H9 (cell line): ENCODE measurements at regions not wholly inside any gene's neighbourhood (a gene's known extent, or its start where the extent isn't known, plus 50 kb on each side); places are given as distances from the start of the nearest gene placed in this dataset.

Experiments used
- DNase-seq: peaks from one replicate; pipeline ENCODE4 v3.0.0-alpha.2; 2017
- H2AFZ ChIP-seq: one replicate; pipeline ENCODE4 v1.6.1; 2013; ENCODE audit warnings: mild to moderate bottlenecking, low read length, control low read depth, moderate library complexity
- H2AK5ac ChIP-seq: 2 replicates; pipeline ENCODE4 v1.6.1; 2013; ENCODE audit warnings: low read length, control low read depth, mixed read lengths; ENCODE audit not compliant: insufficient read length
- H2BK120ac ChIP-seq: one replicate; pipeline ENCODE4 v1.6.1; 2013; ENCODE audit warnings: low read depth, mild to moderate bottlenecking, low read length, control low read depth, inconsistent platforms; ENCODE audit not compliant: poor library complexity, severe bottlenecking
- H2BK12ac ChIP-seq: 2 replicates; pipeline ENCODE4 v1.6.1; 2013; ENCODE audit warnings: low read length, control low read depth, mixed read lengths, low read depth; ENCODE audit not compliant: insufficient read length
- H2BK15ac ChIP-seq: 2 replicates; pipeline ENCODE4 v1.6.1; 2013; ENCODE audit warnings: low read depth, low read length, control low read depth
- H2BK20ac ChIP-seq: one replicate; pipeline ENCODE4 v1.6.1; 2013; ENCODE audit warnings: low read depth, mild to moderate bottlenecking, low read length, control low read depth, inconsistent platforms; ENCODE audit not compliant: poor library complexity, severe bottlenecking
- H2BK5ac ChIP-seq: 2 replicates; pipeline ENCODE4 v1.6.1; 2013; ENCODE audit warnings: low read length, control low read depth, mixed read lengths; ENCODE audit not compliant: insufficient read length
- H3K14ac ChIP-seq: 2 replicates; pipeline ENCODE4 v1.6.1; 2013; ENCODE audit warnings: low read length, control low read depth; ENCODE audit not compliant: insufficient read depth
- H3K18ac ChIP-seq: 2 replicates; pipeline ENCODE4 v1.6.1; 2013; ENCODE audit warnings: low read depth, mild to moderate bottlenecking, mixed read lengths, low read length, control low read depth; ENCODE audit not compliant: insufficient read length
- H3K23ac ChIP-seq: 2 replicates; pipeline ENCODE4 v1.6.1; 2013; ENCODE audit warnings: low read length, control low read depth, mixed read lengths, low read depth; ENCODE audit not compliant: insufficient read length
- H3K23me2 ChIP-seq: 2 replicates; pipeline ENCODE4 v1.6.1; 2013; ENCODE audit warnings: low read depth, mild to moderate bottlenecking, mixed read lengths, low read length, control low read depth; ENCODE audit not compliant: insufficient read length, poor library complexity, severe bottlenecking
- H3K27ac ChIP-seq: 2 replicates; pipeline ENCODE4 v1.5.1; 2013; ENCODE audit warnings: low read length, control low read depth, mixed read lengths, low read depth; ENCODE audit not compliant: insufficient read length
- H3K27me3 ChIP-seq: 2 replicates; pipeline ENCODE4 v1.6.1; 2013; ENCODE audit warnings: low read length, control low read depth, inconsistent platforms; ENCODE audit not compliant: insufficient read depth
- H3K4ac ChIP-seq: 2 replicates; pipeline ENCODE4 v1.6.1; 2013; ENCODE audit warnings: low read depth, mild to moderate bottlenecking, control low read depth, inconsistent platforms, low read length, moderate library complexity
- H3K4me1 ChIP-seq: 2 replicates; pipeline ENCODE4 v1.6.1; 2013; ENCODE audit warnings: low read length, control low read depth, inconsistent platforms; ENCODE audit not compliant: insufficient read depth
- H3K4me2 ChIP-seq: 2 replicates; pipeline ENCODE4 v1.6.1; 2013; ENCODE audit warnings: low read length, control low read depth, mixed read lengths; ENCODE audit not compliant: insufficient read length, insufficient read depth
- H3K56ac ChIP-seq: 2 replicates; pipeline ENCODE4 v1.6.1; 2013; ENCODE audit warnings: low read depth, mild to moderate bottlenecking, mixed read lengths, low read length, control low read depth; ENCODE audit not compliant: insufficient read length
- H3K79me1 ChIP-seq: 2 replicates; pipeline ENCODE4 v1.6.1; 2013; ENCODE audit warnings: low read depth, mild to moderate bottlenecking, moderate library complexity, low read length, control low read depth, inconsistent platforms; ENCODE audit not compliant: insufficient read depth, poor library complexity, severe bottlenecking
- H3K79me2 ChIP-seq: 2 replicates; pipeline ENCODE4 v1.6.1; 2013; ENCODE audit warnings: low read length, control low read depth, inconsistent platforms; ENCODE audit not compliant: insufficient read depth
- H3K9ac ChIP-seq: 2 replicates; pipeline ENCODE4 v1.6.1; 2013; ENCODE audit warnings: low read length, control low read depth, mixed read lengths; ENCODE audit not compliant: insufficient read length; ENCODE audit errors: extremely low read depth
- H3K9me3 ChIP-seq: one replicate; pipeline ENCODE4 v1.6.1; 2013; ENCODE audit warnings: low read depth, low read length, inconsistent platforms; ENCODE audit not compliant: control insufficient read depth
- H3T11ph ChIP-seq: one replicate; pipeline ENCODE4 v1.6.1; 2013; ENCODE audit warnings: mild to moderate bottlenecking, low read length, control low read depth, inconsistent platforms
- H4K20me1 ChIP-seq: one replicate; pipeline ENCODE4 v1.6.1; 2013; ENCODE audit not compliant: control insufficient read depth, insufficient read length, insufficient read depth
- H4K5ac ChIP-seq: 2 replicates; pipeline ENCODE4 v1.6.1; 2013; ENCODE audit warnings: low read depth, mild to moderate bottlenecking, mixed read lengths, low read length, control low read depth; ENCODE audit not compliant: insufficient read length
- H4K8ac ChIP-seq: replicated peaks from 2 replicates; pipeline ENCODE4 v1.6.1; 2013; ENCODE audit warnings: low read length, control low read depth, mixed read lengths, low read depth; ENCODE audit not compliant: insufficient read length
- H4K91ac ChIP-seq: 2 replicates; pipeline ENCODE4 v1.6.1; 2013; ENCODE audit warnings: low read depth, mild to moderate bottlenecking, moderate library complexity, mixed read lengths, low read length, control low read depth; ENCODE audit not compliant: insufficient read length
- H3K27ac Mint-ChIP-seq, 3 experiments: 2 replicates in 2 of 3; 3 replicates in 1 of 3; pipeline ENCODE4 v1.8.0; 2020 to 2021; ENCODE audit warnings: mixed read lengths in 3 of 3, mild to moderate bottlenecking in 1 of 3, moderate library complexity in 1 of 3
- H3K27me3 Mint-ChIP-seq: 2 replicates; pipeline ENCODE4 v1.8.0; 2021; ENCODE audit warnings: low read depth, mild to moderate bottlenecking, moderate library complexity, mixed read lengths
- H3K36me3 Mint-ChIP-seq, 3 experiments: 2 replicates in 2 of 3; 3 replicates in 1 of 3; pipeline ENCODE4 v1.8.0; 2020 to 2021; ENCODE audit warnings: low read depth in 3 of 3, mixed read lengths in 3 of 3; ENCODE audit not compliant: insufficient read depth in 1 of 3
- H3K4me1 Mint-ChIP-seq, 2 experiments: 2 replicates each; pipeline ENCODE4 v1.8.0; 2020; ENCODE audit warnings: mixed read lengths in 2 of 2
- H3K4me3 Mint-ChIP-seq, 2 experiments: 2 replicates in 1 of 2; 3 replicates in 1 of 2; pipeline ENCODE4 v1.8.0; 2020 to 2021; ENCODE audit warnings: mild to moderate bottlenecking in 2 of 2, mixed read lengths in 2 of 2, moderate library complexity in 1 of 2
- H3K9me3 Mint-ChIP-seq, 2 experiments: 2 replicates in 1 of 2; 3 replicates in 1 of 2; pipeline ENCODE4 v1.8.0; 2020; ENCODE audit warnings: mild to moderate bottlenecking in 2 of 2, mixed read lengths in 2 of 2, moderate library complexity in 1 of 2
- CTCF ChIP-seq: fragments of 200-600 bp; sonication (generic); conservative IDR thresholded peaks from 3 replicates; pipeline ENCODE4 v1.8.0; 2021; ENCODE audit warnings: antibody characterized with exemption, mild to moderate bottlenecking
- WGBS: extraction: QIAGEN DNeasy Blood & Tissue Kit; methylation state at CpG from one replicate; pipeline ENCODE4 v1.1.7; 2013; ENCODE audit warnings: missing lambda C conversion rate, low lambda C conversion rate, mixed read lengths; ENCODE audit not compliant: insufficient read length; ENCODE audit errors: extremely low coverage; 5-methylcytosine and 5-hydroxymethylcytosine counted together

GRCh38 chr18:32621034-32621433 is 150.4 kb upstream of the GAREM1 start:
- H2BK20ac ChIP-seq, result no peak overlapping the region
- WGBS, result no CpG with 5 or more reads among the region's 4 CpGs
- H3K9me3 Mint-ChIP-seq, result no peaks in the 10 kb centered on the region

More at GRCh38 chr18:32621034-32621433, 150.4 kb upstream of the GAREM1 start:
- Mint-ChIP-seq H3K36me3 (no peaks in the 10 kb centered on the region), H3K27me3 (no peaks in the 10 kb centered on the region; the same call in 1 of the 2 replicates), H3K27ac (no peak overlapping the region), H3K4me3 (no peak overlapping the region), H3K4me1 (peaks cover 7 to 8% of the 10 kb centered on the region in 2 experiments)
- Histone ChIP-seq H2BK5ac (no peak overlapping the region), H3K79me1 (no peaks in the 10 kb centered on the region), H3K9me3 (no peaks in the 10 kb centered on the region), H3K14ac (no peak overlapping the region), H4K91ac (no peak overlapping the region), H3K4me1 (no peaks in the 10 kb centered on the region), H3K23me2 (no peaks in the 10 kb centered on the region), H4K8ac (no peak overlapping the region), H3T11ph (no peak overlapping the region), H2AFZ (no peak overlapping the region), H4K20me1 (no peaks in the 10 kb centered on the region), H2BK120ac (no peak overlapping the region), H2AK5ac (no peak overlapping the region), H3K4ac (no peak overlapping the region), H3K4me2 (no peak overlapping the region), H3K79me2 (no peaks in the 10 kb centered on the region), H4K5ac (no peak overlapping the region), H2BK15ac (no peak overlapping the region), H2BK12ac (no peak overlapping the region), H3K18ac (no peak overlapping the region), H3K23ac (no peak overlapping the region), H3K56ac (no peak overlapping the region), H3K27me3 (no peaks in the 10 kb centered on the region), H3K27ac (no peak overlapping the region), H3K9ac (no peak overlapping the region)
- DNase-seq, result no peak
- TF ChIP-seq CTCF, result no peak
